ENCODE measurements at regions not wholly inside any gene's neighbourhood (a gene's known extent, or its start where the extent isn't known, plus 50 kb on each side); places are given as distances from the start of the nearest gene placed in this dataset.
"Not testable (repeated sequence)": the region's sequence is repeated elsewhere in the genome, so short reads cannot be mapped to it uniquely, and the experiment has no call there.

- no peak for DNase-seq (ENCODE audit: low read depth)
Measured at GRCh38 chrX:39401483-39402110, 600.3 kb downstream of the MID1IP1 start.

GRCh38 chrX:39402158-39402557, 600.9 kb downstream of the MID1IP1 start:
- no peak for DNase-seq (ENCODE audit: low read depth)

- no peak for DNase-seq (ENCODE audit: low read depth)
Measured at GRCh38 chrX:39406799-39407198, 605.5 kb downstream of the MID1IP1 start.

- DNase-seq (ENCODE audit: low read depth) = no peak
Measured at GRCh38 chrX:39409246-39409917, 608.1 kb downstream of the MID1IP1 start.

- no peak for DNase-seq (ENCODE audit: low read depth)
Measured at GRCh38 chrX:39414290-39414854, 613.1 kb downstream of the MID1IP1 start.

- no peak for DNase-seq (ENCODE audit: low read depth)
Measured at GRCh38 chrX:39416547-39417260, 615.4 kb downstream of the MID1IP1 start.

GRCh38 chrX:39418254-39418704, 617.0 kb downstream of the MID1IP1 start:
- no peak for DNase-seq (ENCODE audit: low read depth)

- DNase-seq (ENCODE audit: low read depth) = no peak
Measured at GRCh38 chrX:39418731-39419638, 617.7 kb downstream of the MID1IP1 start.

- DNase-seq (ENCODE audit: low read depth) = no peak
Measured at GRCh38 chrX:39421006-39421405, 619.7 kb downstream of the MID1IP1 start.

- no peak for DNase-seq (ENCODE audit: low read depth)
Measured at GRCh38 chrX:39425124-39425806, 624.0 kb downstream of the MID1IP1 start.

- DNase-seq (ENCODE audit: low read depth) = no peak
Measured at GRCh38 chrX:39426101-39426500, 624.8 kb downstream of the MID1IP1 start.

GRCh38 chrX:39427492-39427891, 626.2 kb downstream of the MID1IP1 start:
- no peak for DNase-seq (ENCODE audit: low read depth)

- peak; percentile 0 for DNase-seq (ENCODE audit: low read depth)
Measured at GRCh38 chrX:39427906-39428305, 626.6 kb downstream of the MID1IP1 start.

GRCh38 chrX:39430551-39430950, 629.3 kb downstream of the MID1IP1 start:
- DNase-seq (ENCODE audit: low read depth) = no peak

- no peak for DNase-seq (ENCODE audit: low read depth)
Measured at GRCh38 chrX:39431893-39432292, 630.6 kb downstream of the MID1IP1 start.

- DNase-seq (ENCODE audit: low read depth) = not testable (repeated sequence)
Measured at GRCh38 chrX:39434671-39435070, 633.4 kb downstream of the MID1IP1 start.

GRCh38 chrX:39436538-39436937, 635.3 kb downstream of the MID1IP1 start:
- not testable (repeated sequence) for DNase-seq (ENCODE audit: low read depth)

- no peak for DNase-seq (ENCODE audit: low read depth)
Measured at GRCh38 chrX:39437670-39438441, 636.6 kb downstream of the MID1IP1 start.

- DNase-seq (ENCODE audit: low read depth) = no peak
Measured at GRCh38 chrX:39438603-39439602, 637.6 kb downstream of the MID1IP1 start.

Measured in EH (cell line).